HG02973 (cell line): ENCODE measurements at regions not wholly inside any gene's neighbourhood (a gene's known extent, or its start where the extent isn't known, plus 50 kb on each side); places are given as distances from the start of the nearest gene placed in this dataset.

Source experiments
- ATAC-seq: cut with Tn5 transposase; IDR thresholded peaks from one replicate; pipeline ENCODE4 v1.9.1; 2021; ENCODE audit warnings: moderate library complexity; ENCODE audit not compliant: unreplicated experiment

- no peak for ATAC-seq
These were observed 64.6 kb upstream of the BCAR3 start for GRCh38 chr1:93746021-93746812.

DNA sequence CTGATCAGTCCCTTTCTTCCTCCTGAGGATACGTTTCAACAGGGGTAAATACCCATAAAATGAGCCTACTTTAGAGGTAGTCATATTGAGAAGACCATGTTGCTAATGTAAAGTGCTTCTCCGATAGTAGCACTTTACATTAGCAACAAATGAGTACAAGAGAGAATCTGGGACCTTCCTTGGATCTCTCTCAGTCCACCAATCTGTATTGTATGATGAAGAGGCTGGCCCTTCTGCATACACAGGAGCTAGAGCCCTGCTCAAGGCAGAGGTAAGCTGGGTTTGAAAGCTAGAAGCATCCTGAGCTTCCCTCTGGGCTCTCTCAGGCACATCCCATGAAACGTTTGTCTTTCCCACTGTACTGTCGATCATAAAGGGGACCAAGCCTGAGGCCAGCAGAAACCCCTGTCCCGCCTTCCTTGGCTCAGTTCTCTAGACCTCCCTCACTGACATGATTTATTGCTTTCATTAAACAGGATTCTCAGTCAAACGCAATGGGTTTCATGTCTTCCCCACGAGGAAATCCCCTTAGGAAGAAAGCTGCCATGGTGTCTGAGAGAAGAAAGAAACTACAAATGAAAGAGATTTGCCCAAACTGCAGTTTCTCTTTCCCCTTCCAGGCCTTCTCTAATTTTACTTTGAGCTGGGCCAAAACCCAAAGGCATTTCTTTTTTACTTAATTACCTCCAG lies 62.8 kb upstream of the BCAR3 start:
- ATAC-seq, result no peak

- no peak for ATAC-seq
These were observed 61.8 kb upstream of the BCAR3 start for GRCh38 chr1:93743465-93743864.

GRCh38 chr1:93740601-93741031 lies 59.0 kb upstream of the BCAR3 start:
- ATAC-seq, result no peak

- ATAC-seq, result no peak
These were observed 58.5 kb upstream of the BCAR3 start for GRCh38 chr1:93740157-93740556.

DNA sequence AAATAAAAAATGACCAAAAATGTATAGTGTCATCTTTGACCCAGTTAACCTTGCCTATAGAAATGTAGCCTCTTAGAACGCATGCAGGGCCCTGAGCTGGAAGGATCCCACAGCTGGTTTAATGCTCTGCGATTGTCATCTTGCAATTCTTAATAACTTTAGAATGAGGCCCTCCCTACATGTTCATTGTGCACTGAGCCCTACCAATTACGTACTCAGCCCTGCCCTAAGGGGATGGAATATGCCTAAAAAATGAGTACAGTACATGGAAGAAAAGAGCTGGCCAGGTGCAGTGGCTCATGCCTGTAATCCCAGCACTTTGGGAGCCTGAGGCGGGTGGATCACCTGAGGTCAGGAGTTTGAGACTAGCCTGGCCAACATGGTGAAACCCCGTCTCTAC lies 57.8 kb upstream of the BCAR3 start:
- ATAC-seq, result no peak

DNA sequence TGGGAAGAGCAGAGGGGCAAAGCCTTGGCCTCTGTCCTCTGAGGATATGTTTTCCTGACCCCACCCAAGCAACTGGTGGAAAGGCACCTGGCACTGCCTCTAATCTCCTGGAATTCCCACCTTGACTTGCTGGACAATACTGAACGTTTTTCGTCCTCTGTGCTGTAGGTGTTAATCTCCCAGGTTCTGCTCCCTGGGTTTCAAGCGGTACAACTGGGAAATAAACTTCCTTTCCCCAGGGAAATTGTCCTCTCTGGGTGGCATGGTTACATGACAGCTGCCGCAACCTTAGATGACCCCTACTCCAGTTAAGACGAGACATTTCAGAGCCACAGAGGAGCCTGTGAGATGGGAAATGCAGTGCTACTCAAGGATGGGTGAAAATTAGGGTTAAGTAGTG lies 57.3 kb upstream of the BCAR3 start:
- ATAC-seq, result no peak

- no peak for ATAC-seq
These were observed 56.5 kb upstream of the BCAR3 start for GRCh38 chr1:93738075-93738622.

GRCh38 chr1:93735722-93736121 lies 54.1 kb upstream of the BCAR3 start:
- ATAC-seq, result no peak

GRCh38 chr1:93734999-93735398 lies 53.4 kb upstream of the BCAR3 start:
- ATAC-seq, result no peak

DNA sequence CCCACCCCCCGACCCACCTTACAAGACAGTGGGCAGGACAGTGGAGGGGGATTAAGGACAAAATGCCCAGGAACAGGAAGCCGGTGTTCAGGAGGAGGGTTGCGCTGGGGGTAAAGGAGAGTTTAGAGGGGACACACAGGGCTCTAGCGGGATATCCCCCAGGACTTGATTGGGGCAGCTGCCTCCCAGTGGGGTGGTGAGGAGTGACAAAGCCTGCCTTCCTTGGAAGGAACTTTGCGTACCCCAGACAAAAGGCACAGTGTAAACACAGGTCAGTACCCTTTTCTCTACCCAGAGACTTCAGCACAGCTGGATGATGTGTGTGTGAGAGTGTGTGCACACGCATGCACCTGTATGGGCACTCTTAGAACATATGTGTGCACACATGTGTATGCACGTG lies 51.7 kb upstream of the BCAR3 start:
- ATAC-seq, result no peak

- no peak for ATAC-seq
These were observed 50.9 kb upstream of the BCAR3 start for GRCh38 chr1:93732514-93732913.
